22Rv1 (cell line): ENCODE measurements at regions not wholly inside any gene's neighbourhood (a gene's known extent, or its start where the extent isn't known, plus 50 kb on each side); places are given as distances from the start of the nearest gene placed in this dataset.

Source experiments
- ZFX ChIP-seq: fragments of 450-650 bp; IDR thresholded peaks from 2 replicates; pipeline ENCODE4 v1.6.1; 2017; ENCODE audit warnings: antibody characterized with exemption, borderline replicate concordance
- TF ChIP-seq, protein P1 (sequence below): fragments of 450-650 bp; IDR thresholded peaks from 2 replicates; pipeline ENCODE4 v1.5.1; 2017; ENCODE audit warnings: mild to moderate bottlenecking

DNA sequence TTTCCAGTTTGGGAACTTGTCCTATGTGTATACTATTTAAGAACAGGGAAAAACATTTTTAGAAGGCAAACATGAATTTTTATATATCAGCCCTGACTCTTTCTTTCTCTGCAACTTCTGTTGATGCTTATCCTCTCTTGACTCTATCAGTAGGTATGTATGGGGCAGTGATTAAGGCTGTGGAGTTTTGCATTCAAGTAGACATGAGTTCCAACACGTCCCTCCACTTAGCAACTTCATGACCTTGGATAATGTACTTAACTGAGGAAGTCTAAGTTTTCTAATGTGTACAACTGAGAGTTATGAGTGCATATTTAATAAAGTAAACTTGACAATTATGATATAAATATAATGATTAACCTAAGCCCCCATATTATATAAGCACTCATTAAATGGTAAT, 414.6 kb downstream of the TDRD3 start:
- TF ChIP-seq, protein P1, sequence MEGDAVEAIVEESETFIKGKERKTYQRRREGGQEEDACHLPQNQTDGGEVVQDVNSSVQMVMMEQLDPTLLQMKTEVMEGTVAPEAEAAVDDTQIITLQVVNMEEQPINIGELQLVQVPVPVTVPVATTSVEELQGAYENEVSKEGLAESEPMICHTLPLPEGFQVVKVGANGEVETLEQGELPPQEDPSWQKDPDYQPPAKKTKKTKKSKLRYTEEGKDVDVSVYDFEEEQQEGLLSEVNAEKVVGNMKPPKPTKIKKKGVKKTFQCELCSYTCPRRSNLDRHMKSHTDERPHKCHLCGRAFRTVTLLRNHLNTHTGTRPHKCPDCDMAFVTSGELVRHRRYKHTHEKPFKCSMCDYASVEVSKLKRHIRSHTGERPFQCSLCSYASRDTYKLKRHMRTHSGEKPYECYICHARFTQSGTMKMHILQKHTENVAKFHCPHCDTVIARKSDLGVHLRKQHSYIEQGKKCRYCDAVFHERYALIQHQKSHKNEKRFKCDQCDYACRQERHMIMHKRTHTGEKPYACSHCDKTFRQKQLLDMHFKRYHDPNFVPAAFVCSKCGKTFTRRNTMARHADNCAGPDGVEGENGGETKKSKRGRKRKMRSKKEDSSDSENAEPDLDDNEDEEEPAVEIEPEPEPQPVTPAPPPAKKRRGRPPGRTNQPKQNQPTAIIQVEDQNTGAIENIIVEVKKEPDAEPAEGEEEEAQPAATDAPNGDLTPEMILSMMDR = no peak
- no peak for TF ChIP-seq ZFX
